Mesenchymal stem cell (in vitro differentiated cells and primary cell): ENCODE measurements at regions not wholly inside any gene's neighbourhood (a gene's known extent, or its start where the extent isn't known, plus 50 kb on each side); places are given as distances from the start of the nearest gene placed in this dataset.

Source experiments
- DNase-seq: peaks from one replicate; pipeline ENCODE4 v3.0.0-alpha.2; 2013
- H2AFZ ChIP-seq: one replicate; pipeline ENCODE4 v1.6.1; 2013; ENCODE audit warnings: low read depth, mild to moderate bottlenecking, control low read depth, inconsistent platforms, low read length, moderate library complexity
- H2AK5ac ChIP-seq: 2 replicates; pipeline ENCODE4 v1.6.1; 2013; ENCODE audit warnings: low read length, moderate library complexity, mild to moderate bottlenecking, inconsistent platforms; ENCODE audit not compliant: severe bottlenecking
- H2BK120ac ChIP-seq: one replicate; pipeline ENCODE4 v1.6.1; 2013; ENCODE audit warnings: low read depth, mild to moderate bottlenecking, inconsistent platforms, low read length, moderate library complexity
- H2BK12ac ChIP-seq, 2 experiments: one replicate each; pipeline ENCODE4 v1.6.1; 2013; ENCODE audit warnings: inconsistent platforms in 2 of 2, low read length in 2 of 2, mild to moderate bottlenecking in 2 of 2, moderate library complexity in 2 of 2, control low read depth in 1 of 2
- H2BK15ac ChIP-seq: one replicate; pipeline ENCODE4 v1.6.1; 2013; ENCODE audit warnings: mild to moderate bottlenecking, low read depth, inconsistent platforms; ENCODE audit not compliant: poor library complexity, severe bottlenecking
- H2BK5ac ChIP-seq: 2 replicates; pipeline ENCODE4 v1.6.1; 2013; ENCODE audit warnings: low read depth, mild to moderate bottlenecking, low read length, control low read depth, inconsistent platforms; ENCODE audit not compliant: poor library complexity, severe bottlenecking
- H3K14ac ChIP-seq, 2 experiments: one replicate each; pipeline ENCODE4 v1.6.1; 2013; ENCODE audit warnings: inconsistent platforms in 2 of 2, low read length in 2 of 2, control low read depth in 1 of 2, mild to moderate bottlenecking in 1 of 2, moderate library complexity in 1 of 2
- H3K18ac ChIP-seq, 2 experiments: one replicate each; pipeline ENCODE4 v1.6.1; 2013; ENCODE audit warnings: inconsistent platforms in 2 of 2, low read length in 2 of 2, control low read depth in 1 of 2, low read depth in 1 of 2, mild to moderate bottlenecking in 1 of 2
- H3K23ac ChIP-seq, 2 experiments: one replicate each; pipeline ENCODE4 v1.6.1; 2013; ENCODE audit warnings: inconsistent platforms in 2 of 2, low read length in 2 of 2, mild to moderate bottlenecking in 2 of 2, moderate library complexity in 2 of 2, control low read depth in 1 of 2
- H3K27ac ChIP-seq: 2 replicates; pipeline ENCODE4 v1.5.1; 2013; ENCODE audit warnings: mild to moderate bottlenecking, moderate library complexity, low read length, control low read depth, inconsistent platforms; ENCODE audit not compliant: poor library complexity, severe bottlenecking
- H3K27me3 ChIP-seq, 2 experiments: 2 replicates each; pipeline versions ENCODE4 v1.6.1 to v1.7.0; 2013; ENCODE audit warnings: low read length in 2 of 2, mild to moderate bottlenecking in 2 of 2, moderate library complexity in 2 of 2, control low read depth in 1 of 2, inconsistent platforms in 1 of 2; ENCODE audit not compliant: control insufficient read depth in 1 of 2, insufficient read depth in 1 of 2
- H3K36me3 ChIP-seq, 2 experiments: 2 replicates each; pipeline versions ENCODE4 v1.6.1 to v1.7.0; 2013; ENCODE audit warnings: low read length in 2 of 2, control low read depth in 1 of 2, inconsistent platforms in 1 of 2, low read depth in 1 of 2, mild to moderate bottlenecking in 1 of 2; ENCODE audit not compliant: insufficient read depth in 2 of 2, control insufficient read depth in 1 of 2
- H3K4ac ChIP-seq, 2 experiments: one replicate each; pipeline ENCODE4 v1.6.1; 2013; ENCODE audit warnings: inconsistent platforms in 2 of 2, low read length in 2 of 2, mild to moderate bottlenecking in 2 of 2, moderate library complexity in 2 of 2, control low read depth in 1 of 2, low read depth in 1 of 2
- H3K4me1 ChIP-seq: 2 replicates; pipeline ENCODE4 v1.6.1; 2013; ENCODE audit warnings: low read depth, low read length, control low read depth; ENCODE audit not compliant: control insufficient read depth, insufficient read depth
- H3K4me2 ChIP-seq: 2 replicates; pipeline ENCODE4 v1.6.1; 2013; ENCODE audit warnings: low read length, mild to moderate bottlenecking, inconsistent platforms; ENCODE audit not compliant: poor library complexity, severe bottlenecking
- H3K4me3 ChIP-seq, 2 experiments: 2 replicates each; pipeline versions ENCODE4 v1.5.1 to v1.7.0; 2013; ENCODE audit warnings: low read length in 2 of 2, mild to moderate bottlenecking in 2 of 2, control low read depth in 1 of 2, low read depth in 1 of 2; ENCODE audit not compliant: insufficient read depth in 1 of 2
- H3K79me1 ChIP-seq: replicated peaks from 2 replicates; pipeline ENCODE4 v1.6.1; 2013; ENCODE audit warnings: mild to moderate bottlenecking, control low read depth, low read length, inconsistent platforms; ENCODE audit not compliant: poor library complexity, severe bottlenecking
- H3K9ac ChIP-seq: 2 replicates; pipeline ENCODE4 v1.7.0; 2013; ENCODE audit warnings: mild to moderate bottlenecking, low read length, moderate library complexity
- H3K9me3 ChIP-seq: 2 replicates; pipeline ENCODE4 v1.7.0; 2013; ENCODE audit warnings: mild to moderate bottlenecking, low read length; ENCODE audit not compliant: control insufficient read depth
- H4K8ac ChIP-seq: one replicate; pipeline ENCODE4 v1.6.1; 2013; ENCODE audit warnings: inconsistent platforms, mild to moderate bottlenecking, low read length, moderate library complexity
- H4K91ac ChIP-seq: one replicate; pipeline ENCODE4 v1.6.1; 2013; ENCODE audit warnings: mild to moderate bottlenecking, low read length, inconsistent platforms
- WGBS: methylation state at CpG from one replicate; pipeline ENCODE4 v1.1.7; 2013; ENCODE audit warnings: mixed read lengths; 5-methylcytosine and 5-hydroxymethylcytosine counted together

- no peaks in the 10 kb centered on the region for H3K36me3 ChIP-seq
- no peak overlapping the region for H3K4me2 ChIP-seq
- no peak overlapping the region for H2BK5ac ChIP-seq
These were observed 100.4 kb downstream of the IRF2BPL start for GRCh38 chr14:76927971-76928700.

GRCh38 chr14:76926521-76927251 is 100.5 kb downstream of the LRRC74A start:
- H3K14ac ChIP-seq, result peak overlapping the region in 1 of 2 experiments; percentile 19
- H4K91ac ChIP-seq, result peak overlapping the region; percentile 70
- no peaks in the 10 kb centered on the region for H3K9me3 ChIP-seq
- peaks cover 46% of the 10 kb centered on the region for H3K4me1 ChIP-seq
- H2BK15ac ChIP-seq, result peak overlapping the region; percentile 2
- peak overlapping the region; percentile 40 for H3K9ac ChIP-seq
- peak; percentile 74 for DNase-seq
- no peaks in the 10 kb centered on the region for H3K27me3 ChIP-seq
- H3K18ac ChIP-seq, result peak overlapping the region; percentile 24 to 49
- H3K27ac ChIP-seq, result no peak overlapping the region
- no peaks in the 10 kb centered on the region for H3K36me3 ChIP-seq
- H3K4me3 ChIP-seq, result peak overlapping the region in 1 of 2 experiments; percentile 5
- no peaks in the 10 kb centered on the region for H3K79me1 ChIP-seq
- H2AK5ac ChIP-seq, result peak overlapping the region; percentile 48
- H3K4ac ChIP-seq, result peak overlapping the region; percentile 15 to 52
- H2AFZ ChIP-seq, result no peak overlapping the region
- H3K23ac ChIP-seq, result no peak overlapping the region
- H3K4me2 ChIP-seq, result no peak overlapping the region
- H4K8ac ChIP-seq, result peak overlapping the region; percentile 38
- peak overlapping the region; percentile 85 for H2BK120ac ChIP-seq
- H2BK12ac ChIP-seq, result peak overlapping the region in 1 of 2 experiments; percentile 2
- 52% methylated on average over 4 of the region's 7 CpGs for WGBS
- H2BK5ac ChIP-seq, result no peak overlapping the region

More at GRCh38 chr14:76927971-76928700, 100.4 kb downstream of the IRF2BPL start:
- 80% methylated on average over 8 of the region's 8 CpGs for WGBS
- no peaks in the 10 kb centered on the region for H3K27me3 ChIP-seq
- no peak overlapping the region for H3K27ac ChIP-seq
- H2AFZ ChIP-seq, result no peak overlapping the region
- peak overlapping the region in 1 of 2 experiments; percentile 83 for H2BK12ac ChIP-seq
- H4K8ac ChIP-seq, result no peak overlapping the region
- H2BK15ac ChIP-seq, result no peak overlapping the region
- no peak for DNase-seq
- no peak overlapping the region for H3K23ac ChIP-seq
- H3K4me1 ChIP-seq, result peaks cover 35% of the 10 kb centered on the region
- no peak overlapping the region for H3K9ac ChIP-seq
- no peaks in the 10 kb centered on the region for H3K9me3 ChIP-seq
- H3K14ac ChIP-seq, result no peak overlapping the region
- peak overlapping the region; percentile 27 for H2BK120ac ChIP-seq
- peak overlapping the region; percentile 16 for H2AK5ac ChIP-seq
- H3K4ac ChIP-seq, result peak overlapping the region in 1 of 2 experiments; percentile 41
- no peak overlapping the region for H3K4me3 ChIP-seq
- no peaks in the 10 kb centered on the region for H3K79me1 ChIP-seq
- H4K91ac ChIP-seq, result peak overlapping the region; percentile 34
- H3K18ac ChIP-seq, result peak overlapping the region; percentile 49 to 65

GRCh38 chr14:76925097-76925441 is 98.9 kb downstream of the LRRC74A start:
- no peaks in the 10 kb centered on the region for H3K79me1 ChIP-seq
- no peaks in the 10 kb centered on the region for H3K27me3 ChIP-seq
- peak overlapping the region in 1 of 2 experiments; percentile 19 for H3K4ac ChIP-seq
- no peaks in the 10 kb centered on the region for H3K36me3 ChIP-seq
- no peak overlapping the region for H3K9ac ChIP-seq
- peak overlapping the region; percentile 11 for H2AK5ac ChIP-seq
- H3K4me1 ChIP-seq, result peaks cover 61% of the 10 kb centered on the region
- H2AFZ ChIP-seq, result no peak overlapping the region
- H3K23ac ChIP-seq, result no peak overlapping the region
- H3K14ac ChIP-seq, result no peak overlapping the region
- no peak overlapping the region for H2BK5ac ChIP-seq
- no peak overlapping the region for H3K4me3 ChIP-seq
- H2BK15ac ChIP-seq, result peak overlapping the region; percentile 39
- DNase-seq, result no peak
- no peak overlapping the region for H2BK120ac ChIP-seq
- WGBS, result 84% methylated on average over 9 of the region's 9 CpGs
- H3K18ac ChIP-seq, result peak overlapping the region in 1 of 2 experiments; percentile 76
- H2BK12ac ChIP-seq, result peak overlapping the region in 1 of 2 experiments; percentile 33
- peak overlapping the region; percentile 65 for H4K91ac ChIP-seq
- H3K27ac ChIP-seq, result no peak overlapping the region
- H3K4me2 ChIP-seq, result no peak overlapping the region
- no peaks in the 10 kb centered on the region for H3K9me3 ChIP-seq
- H4K8ac ChIP-seq, result no peak overlapping the region
